Activated T-helper 1 cell treated with anti-CD3 and anti-CD28 coated beads, Interleukin-12 subunit alpha, Interleukin-12 subunit beta, Interleukin-2, Interleukin-4 antibody, amounts not matched to agents 30 ng/mL and 10 ng/mL and 1 ng/mL, durations not matched to agents 14 hours and 24 hours and 36 hours (primary cell): ENCODE measurements at regions not wholly inside any gene's neighbourhood (a gene's known extent, or its start where the extent isn't known, plus 50 kb on each side); places are given as distances from the start of the nearest gene placed in this dataset.
"Not testable (repeated sequence)": the region's sequence is repeated elsewhere in the genome, so short reads cannot be mapped to it uniquely, and the experiment has no call there.

Experiments
- DNase-seq: peaks from one replicate; pipeline ENCODE4 v3.0.0; 2021; ENCODE audit warnings: low spot score
- H3K27ac Mint-ChIP-seq: one replicate; pipeline ENCODE4 v1.8.0; 2021; ENCODE audit warnings: mild to moderate bottlenecking, mixed read lengths
- H3K27me3 Mint-ChIP-seq: one replicate; pipeline ENCODE4 v1.8.0; 2022; ENCODE audit warnings: mild to moderate bottlenecking, moderate library complexity, mixed read lengths; ENCODE audit not compliant: insufficient read depth
- H3K36me3 Mint-ChIP-seq: one replicate; pipeline ENCODE4 v1.8.0; 2021; ENCODE audit warnings: low read depth, mixed read lengths
- H3K4me1 Mint-ChIP-seq: one replicate; pipeline ENCODE4 v1.8.0; 2021; ENCODE audit warnings: low read depth, mixed read lengths
- H3K4me3 Mint-ChIP-seq: one replicate; pipeline ENCODE4 v1.8.0; 2021; ENCODE audit warnings: mild to moderate bottlenecking, moderate library complexity, mixed read lengths
- H3K9me3 Mint-ChIP-seq: one replicate; pipeline ENCODE4 v1.8.0; 2021; ENCODE audit warnings: mixed read lengths
- intact Hi-C: fragments of 100-400 bp; cut with micrococcal nuclease; formaldehyde crosslinking; loops from one replicate; pipeline ENCODE4 v1.15.1; 2024

DNA sequence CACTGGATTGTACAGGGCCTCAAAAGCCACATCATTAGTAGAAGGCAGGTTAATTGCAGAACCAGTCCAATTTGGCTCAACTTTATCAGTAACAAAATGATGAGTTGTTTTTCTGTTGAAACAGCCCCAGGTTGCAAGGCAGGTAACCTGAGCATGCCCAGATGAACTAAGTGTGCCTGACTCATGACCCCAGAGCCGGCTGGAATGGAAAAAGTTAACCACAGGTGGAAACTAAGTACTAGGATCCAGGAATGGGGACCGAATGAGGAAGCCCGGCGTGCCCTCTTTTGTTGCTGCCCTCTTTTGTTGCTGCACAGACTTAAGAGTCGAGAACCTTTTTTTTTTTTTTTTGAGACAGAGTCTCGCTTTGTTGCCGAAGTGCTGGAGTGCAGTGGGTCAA, 79.5 kb upstream of the YWHAQ start:
- H3K36me3 Mint-ChIP-seq, result no peaks in the 10 kb centered on the region
- peaks cover 51% of the 10 kb centered on the region for H3K4me1 Mint-ChIP-seq
- DNase-seq, result no peak
- intact Hi-C loops, result no loop called here
- H3K9me3 Mint-ChIP-seq, result peaks cover 4% of the 10 kb centered on the region
- H3K27ac Mint-ChIP-seq, result peak overlapping the region; percentile 76
- no peak overlapping the region for H3K4me3 Mint-ChIP-seq
- peaks cover 4% of the 10 kb centered on the region for H3K27me3 Mint-ChIP-seq

- H3K9me3 Mint-ChIP-seq, result peaks cover 4% of the 10 kb centered on the region
- H3K27me3 Mint-ChIP-seq, result peaks cover 8% of the 10 kb centered on the region
- intact Hi-C loops, result loop anchor here (1.0 to 2.0 kb wide), 2 partner anchors 9 to 13 kb away; no protein-coding TSS in a partner anchor
- H3K4me1 Mint-ChIP-seq, result peaks cover 54% of the 10 kb centered on the region
- H3K4me3 Mint-ChIP-seq, result peak overlapping the region; percentile 64
- no peak for DNase-seq
- H3K36me3 Mint-ChIP-seq, result no peaks in the 10 kb centered on the region
- H3K27ac Mint-ChIP-seq, result peak overlapping the region; percentile 80
Measured at GRCh38 chr2:9712263-9712662, 81.5 kb upstream of the YWHAQ start.

- H3K36me3 Mint-ChIP-seq, result no peaks in the 10 kb centered on the region
- intact Hi-C loops, result no loop called here
- no peak overlapping the region for H3K4me3 Mint-ChIP-seq
- no peak overlapping the region for H3K27ac Mint-ChIP-seq
- peaks cover 8% of the 10 kb centered on the region for H3K27me3 Mint-ChIP-seq
- peaks cover 43% of the 10 kb centered on the region for H3K4me1 Mint-ChIP-seq
- peaks cover 2% of the 10 kb centered on the region for H3K9me3 Mint-ChIP-seq
- no peak for DNase-seq
Measured at GRCh38 chr2:9714630-9715214, 83.9 kb upstream of the YWHAQ start.

GRCh38 chr2:9715238-9715637, 84.4 kb upstream of the YWHAQ start:
- Mint-ChIP-seq H3K4me3 (no peak overlapping the region), H3K36me3 (no peaks in the 10 kb centered on the region), H3K9me3 (no peaks in the 10 kb centered on the region), H3K27ac (no peak overlapping the region), H3K4me1 (peaks cover 38% of the 10 kb centered on the region), H3K27me3 (peaks cover 8% of the 10 kb centered on the region)
- no peak for DNase-seq
- intact Hi-C loops, result no loop called here

DNA sequence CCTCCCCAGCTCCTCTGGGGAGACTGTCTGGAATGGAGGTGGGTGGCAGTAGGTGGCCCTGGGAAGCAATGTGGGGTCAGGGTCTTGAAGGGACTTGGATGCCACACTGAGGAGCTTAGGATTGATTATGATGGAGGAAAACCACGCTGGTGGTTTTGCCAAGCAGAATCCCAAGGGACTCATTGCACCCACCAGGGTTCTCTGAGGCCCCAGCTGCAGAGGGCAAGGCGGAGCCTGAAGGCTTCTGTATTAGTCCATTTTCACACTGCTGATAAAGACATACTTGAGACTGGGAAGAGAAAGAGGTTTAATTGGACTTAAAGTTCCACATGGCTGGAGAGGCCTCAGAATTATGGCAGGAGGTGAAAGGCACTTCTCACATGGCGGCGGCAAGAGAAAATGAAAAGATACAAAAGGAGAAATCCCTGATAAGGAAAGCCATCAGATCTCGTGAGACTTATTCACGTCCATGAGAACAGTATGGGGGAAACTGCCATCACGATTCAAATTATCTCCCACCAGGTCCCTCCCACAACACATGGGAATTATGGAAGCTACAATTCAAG, 87.2 kb upstream of the YWHAQ start:
- intact Hi-C loops, result no loop called here
- no peak for DNase-seq
- Mint-ChIP-seq H3K4me3 (no peak overlapping the region), H3K27ac (no peak overlapping the region), H3K27me3 (peaks cover 8% of the 10 kb centered on the region), H3K9me3 (no peaks in the 10 kb centered on the region), H3K4me1 (peaks cover 11% of the 10 kb centered on the region), H3K36me3 (no peaks in the 10 kb centered on the region)

- no peaks in the 10 kb centered on the region for H3K9me3 Mint-ChIP-seq
- H3K4me1 Mint-ChIP-seq, result peaks cover 2% of the 10 kb centered on the region
- H3K27ac Mint-ChIP-seq, result no peak overlapping the region
- H3K4me3 Mint-ChIP-seq, result no peak overlapping the region
- intact Hi-C loops, result no loop called here
- H3K27me3 Mint-ChIP-seq, result peaks cover 2% of the 10 kb centered on the region
- no peaks in the 10 kb centered on the region for H3K36me3 Mint-ChIP-seq
- no peak for DNase-seq
Measured at GRCh38 chr2:9720352-9721093, 89.7 kb upstream of the YWHAQ start.

DNA sequence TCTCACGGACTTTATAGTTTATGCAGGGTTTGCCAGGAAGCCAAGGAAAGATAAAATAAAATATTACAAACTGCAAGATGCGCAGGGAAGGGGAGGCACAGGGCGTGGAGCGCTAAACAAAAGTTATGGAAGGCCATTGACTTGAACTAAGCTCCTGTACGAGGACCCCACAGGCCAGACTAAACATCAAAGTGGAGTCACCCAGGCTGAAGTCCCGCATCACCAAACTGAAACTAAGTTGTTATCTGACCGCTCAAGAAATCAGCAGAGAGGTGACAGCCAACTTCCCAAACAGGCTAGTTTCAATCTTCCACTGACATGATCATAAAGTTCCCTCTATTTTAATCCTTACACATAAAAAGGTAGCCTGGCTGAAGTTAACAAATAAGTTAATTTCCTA, 90.5 kb upstream of the YWHAQ start:
- no peaks in the 10 kb centered on the region for H3K36me3 Mint-ChIP-seq
- DNase-seq, result no peak
- no peak overlapping the region for H3K4me3 Mint-ChIP-seq
- no peaks in the 10 kb centered on the region for H3K27me3 Mint-ChIP-seq
- intact Hi-C loops, result no loop called here
- H3K9me3 Mint-ChIP-seq, result no peaks in the 10 kb centered on the region
- H3K4me1 Mint-ChIP-seq, result no peaks in the 10 kb centered on the region
- no peak overlapping the region for H3K27ac Mint-ChIP-seq

GRCh38 chr2:9722451-9722850, 91.7 kb upstream of the YWHAQ start:
- no peaks in the 10 kb centered on the region for H3K4me1 Mint-ChIP-seq
- H3K9me3 Mint-ChIP-seq, result no peaks in the 10 kb centered on the region
- intact Hi-C loops, result no loop called here
- H3K36me3 Mint-ChIP-seq, result no peaks in the 10 kb centered on the region
- no peak overlapping the region for H3K27ac Mint-ChIP-seq
- no peaks in the 10 kb centered on the region for H3K27me3 Mint-ChIP-seq
- H3K4me3 Mint-ChIP-seq, result no peak overlapping the region
- no peak for DNase-seq

DNA sequence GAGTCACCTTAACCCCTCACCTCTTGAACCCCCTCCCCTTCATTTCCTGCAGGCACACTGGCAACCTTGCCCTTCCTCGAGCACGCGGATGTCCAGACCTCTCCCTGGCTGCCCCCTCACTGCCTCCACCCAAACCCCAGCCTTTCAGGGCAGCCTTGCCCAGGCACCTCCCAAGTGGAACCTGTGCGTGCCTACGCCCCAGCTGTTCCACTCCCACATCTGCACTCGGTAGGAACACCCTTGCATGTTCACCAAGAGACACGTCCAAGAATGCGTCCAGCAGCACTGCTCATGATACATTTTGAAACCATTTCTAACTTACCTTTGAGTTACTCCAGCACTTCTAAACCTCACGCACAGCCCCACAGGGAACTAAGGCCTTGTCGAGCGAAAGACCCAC, 93.8 kb upstream of the YWHAQ start:
- H3K4me1 Mint-ChIP-seq, result peaks cover 5% of the 10 kb centered on the region
- H3K36me3 Mint-ChIP-seq, result no peaks in the 10 kb centered on the region
- no peak overlapping the region for H3K4me3 Mint-ChIP-seq
- no peak overlapping the region for H3K27ac Mint-ChIP-seq
- intact Hi-C loops, result no loop called here
- DNase-seq, result no peak
- no peaks in the 10 kb centered on the region for H3K27me3 Mint-ChIP-seq
- no peaks in the 10 kb centered on the region for H3K9me3 Mint-ChIP-seq

DNA sequence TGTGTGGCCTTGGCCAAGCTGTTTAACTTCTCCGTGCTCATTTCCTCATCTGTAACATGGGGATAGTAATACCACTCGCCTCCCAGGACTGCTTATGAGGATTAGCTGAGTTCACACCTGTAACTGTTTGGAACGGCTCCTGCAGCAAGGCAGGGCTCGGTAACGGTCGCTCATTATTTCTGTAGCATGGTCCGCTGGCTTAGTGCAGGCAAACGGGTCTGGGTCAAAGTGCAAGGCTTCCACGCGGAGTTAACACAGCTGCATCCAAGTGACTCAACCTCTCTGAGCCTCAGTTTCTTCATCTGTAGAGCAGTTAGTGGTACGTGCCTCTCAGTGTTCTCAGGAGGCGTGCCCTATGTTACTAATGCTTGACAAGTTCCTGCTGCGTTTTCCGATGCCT, 94.3 kb upstream of the YWHAQ start:
- intact Hi-C loops, result no loop called here

DNA sequence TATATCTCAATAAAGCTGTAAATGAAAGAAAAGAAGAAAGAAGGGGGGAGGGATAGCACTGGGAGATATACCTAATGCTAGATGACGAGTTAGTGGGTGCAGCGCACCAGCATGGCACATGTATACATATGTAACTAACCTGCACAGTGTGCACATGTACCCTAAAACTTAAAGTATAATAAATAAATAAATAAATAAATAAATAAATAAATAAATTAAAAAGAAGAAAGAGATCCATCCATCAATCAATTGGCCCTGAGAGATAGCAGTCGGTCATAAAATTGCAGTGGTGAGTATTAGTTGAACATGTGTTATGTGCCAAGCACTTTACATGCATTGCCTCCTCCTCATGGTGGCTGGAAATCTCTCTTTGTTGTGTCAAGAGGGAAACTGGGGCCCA, 95.2 kb upstream of the YWHAQ start:
- intact Hi-C loops, H3K9me3 Mint-ChIP-seq, DNase-seq, H3K36me3 Mint-ChIP-seq, H3K27ac Mint-ChIP-seq, H3K4me1 Mint-ChIP-seq, H3K27me3 Mint-ChIP-seq, H3K4me3 Mint-ChIP-seq: not testable (repeated sequence)

More for the DNA sequence above, 94.3 kb upstream of the YWHAQ start:
- no peak for DNase-seq
- Mint-ChIP-seq H3K9me3 (no peaks in the 10 kb centered on the region), H3K4me1 (peaks cover 5% of the 10 kb centered on the region), H3K27me3 (no peaks in the 10 kb centered on the region), H3K4me3 (no peak overlapping the region), H3K36me3 (no peaks in the 10 kb centered on the region), H3K27ac (no peak overlapping the region)

- intact Hi-C loops, H3K4me3 Mint-ChIP-seq, H3K9me3 Mint-ChIP-seq, H3K27me3 Mint-ChIP-seq, H3K36me3 Mint-ChIP-seq, DNase-seq, H3K27ac Mint-ChIP-seq: not testable (repeated sequence)
- H3K4me1 Mint-ChIP-seq, result peaks cover 13% of the 10 kb centered on the region
Measured at GRCh38 chr2:9730523-9730922, 99.7 kb upstream of the YWHAQ start.

- Mint-ChIP-seq H3K27me3 (no peaks in the 10 kb centered on the region), H3K27ac (no peak overlapping the region), H3K4me1 (peaks cover 33% of the 10 kb centered on the region), H3K4me3 (no peak overlapping the region), H3K9me3 (peaks cover 9% of the 10 kb centered on the region), H3K36me3 (peaks cover 2% of the 10 kb centered on the region)
- no peak for DNase-seq
- intact Hi-C loops, result no loop called here
Measured at GRCh38 chr2:9732824-9733223, 102.0 kb upstream of the YWHAQ start.
